GM23338 (cell line): ENCODE measurements at regions not wholly inside any gene's neighbourhood (a gene's known extent, or its start where the extent isn't known, plus 50 kb on each side); places are given as distances from the start of the nearest gene placed in this dataset.

ENCODE experiments used
- EZH2phosphoT487 ChIP-seq: fragments of 200-600 bp; sonication (generic); IDR thresholded peaks from one replicate; pipeline ENCODE4 v1.8.1; 2018; ENCODE audit warnings: antibody characterized with exemption; ENCODE audit not compliant: unreplicated experiment
- POLR2AphosphoS5 ChIP-seq: IDR thresholded peaks from 2 replicates; pipeline ENCODE4 v1.6.1; 2016; ENCODE audit warnings: antibody characterized with exemption, low read depth
- TF ChIP-seq, protein P1 (sequence below), 2 experiments: fragments of 200-600 bp in 1 of 2; sonication (generic) in 1 of 2; conservative IDR thresholded peaks; 2 replicates each; pipeline versions ENCODE4 v1.5.1 to v1.6.1; 2016 to 2017; ENCODE audit warnings: antibody characterized with exemption in 2 of 2, low read depth in 2 of 2, mild to moderate bottlenecking in 2 of 2, moderate library complexity in 1 of 2
- TF ChIP-seq, protein P2 (sequence below): IDR thresholded peaks from one replicate; pipeline ENCODE4 v1.6.1; 2018; ENCODE audit warnings: antibody characterized with exemption; ENCODE audit not compliant: unreplicated experiment

DNA sequence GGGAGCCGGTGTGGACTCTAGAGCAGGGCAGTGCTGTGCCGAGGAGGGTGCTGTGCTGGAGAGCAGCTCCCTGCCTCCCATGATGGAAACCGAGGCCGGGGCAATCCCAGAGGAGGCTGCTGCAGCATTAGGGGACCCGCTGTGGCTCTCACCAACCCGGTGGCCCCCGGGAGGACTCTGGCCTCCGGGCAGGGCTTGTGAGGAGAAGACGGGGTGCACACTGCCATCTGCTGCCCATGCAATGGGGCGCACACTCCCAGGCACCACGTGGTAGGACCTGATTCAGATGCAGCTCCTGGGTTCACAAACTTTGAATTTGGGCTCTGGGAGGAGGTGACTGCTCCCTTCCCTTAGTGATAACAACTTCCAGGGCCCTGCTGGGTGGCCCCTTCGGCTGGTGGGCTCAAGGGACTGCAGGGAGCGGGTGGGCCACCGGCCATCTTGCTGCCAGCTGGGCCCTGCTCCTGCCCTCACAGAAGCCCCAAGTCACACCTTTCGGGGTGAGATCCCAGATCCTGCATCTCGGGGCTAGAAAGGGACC lies 93.8 kb upstream of the FGF3 start:
- TF ChIP-seq, protein P1, sequence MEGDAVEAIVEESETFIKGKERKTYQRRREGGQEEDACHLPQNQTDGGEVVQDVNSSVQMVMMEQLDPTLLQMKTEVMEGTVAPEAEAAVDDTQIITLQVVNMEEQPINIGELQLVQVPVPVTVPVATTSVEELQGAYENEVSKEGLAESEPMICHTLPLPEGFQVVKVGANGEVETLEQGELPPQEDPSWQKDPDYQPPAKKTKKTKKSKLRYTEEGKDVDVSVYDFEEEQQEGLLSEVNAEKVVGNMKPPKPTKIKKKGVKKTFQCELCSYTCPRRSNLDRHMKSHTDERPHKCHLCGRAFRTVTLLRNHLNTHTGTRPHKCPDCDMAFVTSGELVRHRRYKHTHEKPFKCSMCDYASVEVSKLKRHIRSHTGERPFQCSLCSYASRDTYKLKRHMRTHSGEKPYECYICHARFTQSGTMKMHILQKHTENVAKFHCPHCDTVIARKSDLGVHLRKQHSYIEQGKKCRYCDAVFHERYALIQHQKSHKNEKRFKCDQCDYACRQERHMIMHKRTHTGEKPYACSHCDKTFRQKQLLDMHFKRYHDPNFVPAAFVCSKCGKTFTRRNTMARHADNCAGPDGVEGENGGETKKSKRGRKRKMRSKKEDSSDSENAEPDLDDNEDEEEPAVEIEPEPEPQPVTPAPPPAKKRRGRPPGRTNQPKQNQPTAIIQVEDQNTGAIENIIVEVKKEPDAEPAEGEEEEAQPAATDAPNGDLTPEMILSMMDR (conservative IDR thresholded peaks at IDR 0.05; ENCODE audit: low read depth in 2 of 2), result peak; percentile 49 to 58
- no peak for TF ChIP-seq POLR2AphosphoS5
- TF ChIP-seq EZH2phosphoT487, result no peak
- TF ChIP-seq, protein P2, sequence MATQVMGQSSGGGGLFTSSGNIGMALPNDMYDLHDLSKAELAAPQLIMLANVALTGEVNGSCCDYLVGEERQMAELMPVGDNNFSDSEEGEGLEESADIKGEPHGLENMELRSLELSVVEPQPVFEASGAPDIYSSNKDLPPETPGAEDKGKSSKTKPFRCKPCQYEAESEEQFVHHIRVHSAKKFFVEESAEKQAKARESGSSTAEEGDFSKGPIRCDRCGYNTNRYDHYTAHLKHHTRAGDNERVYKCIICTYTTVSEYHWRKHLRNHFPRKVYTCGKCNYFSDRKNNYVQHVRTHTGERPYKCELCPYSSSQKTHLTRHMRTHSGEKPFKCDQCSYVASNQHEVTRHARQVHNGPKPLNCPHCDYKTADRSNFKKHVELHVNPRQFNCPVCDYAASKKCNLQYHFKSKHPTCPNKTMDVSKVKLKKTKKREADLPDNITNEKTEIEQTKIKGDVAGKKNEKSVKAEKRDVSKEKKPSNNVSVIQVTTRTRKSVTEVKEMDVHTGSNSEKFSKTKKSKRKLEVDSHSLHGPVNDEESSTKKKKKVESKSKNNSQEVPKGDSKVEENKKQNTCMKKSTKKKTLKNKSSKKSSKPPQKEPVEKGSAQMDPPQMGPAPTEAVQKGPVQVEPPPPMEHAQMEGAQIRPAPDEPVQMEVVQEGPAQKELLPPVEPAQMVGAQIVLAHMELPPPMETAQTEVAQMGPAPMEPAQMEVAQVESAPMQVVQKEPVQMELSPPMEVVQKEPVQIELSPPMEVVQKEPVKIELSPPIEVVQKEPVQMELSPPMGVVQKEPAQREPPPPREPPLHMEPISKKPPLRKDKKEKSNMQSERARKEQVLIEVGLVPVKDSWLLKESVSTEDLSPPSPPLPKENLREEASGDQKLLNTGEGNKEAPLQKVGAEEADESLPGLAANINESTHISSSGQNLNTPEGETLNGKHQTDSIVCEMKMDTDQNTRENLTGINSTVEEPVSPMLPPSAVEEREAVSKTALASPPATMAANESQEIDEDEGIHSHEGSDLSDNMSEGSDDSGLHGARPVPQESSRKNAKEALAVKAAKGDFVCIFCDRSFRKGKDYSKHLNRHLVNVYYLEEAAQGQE, result no peak
